MM.1S (cell line): ENCODE measurements at regions not wholly inside any gene's neighbourhood (a gene's known extent, or its start where the extent isn't known, plus 50 kb on each side); places are given as distances from the start of the nearest gene placed in this dataset.
A peak's percentile ranks its signal among the peaks of the same experiment; 100 is the strongest.

ENCODE experiments used
- DNase-seq: peaks from one replicate; pipeline ENCODE4 v3.0.0-alpha.2; 2015
- H2AFZ ChIP-seq: fragments of 300-600 bp; sonication (generic); 2 replicates; pipeline ENCODE4 v1.6.0; 2016; ENCODE audit warnings: antibody characterized with exemption, low read length
- H3F3A ChIP-seq: fragments of 300-600 bp; sonication (generic); 2 replicates; pipeline ENCODE4 v1.6.1; 2016; ENCODE audit warnings: mild to moderate bottlenecking, antibody characterized with exemption, low read length, moderate library complexity, mixed read lengths; ENCODE audit not compliant: insufficient read depth
- H3K27ac ChIP-seq: fragments of 300-600 bp; sonication (generic); 2 replicates; pipeline ENCODE4 v1.5.1; 2016; ENCODE audit warnings: mild to moderate bottlenecking, low read length
- H3K27me3 ChIP-seq: fragments of 300-600 bp; sonication (generic); replicated peaks from 2 replicates; pipeline ENCODE4 v1.6.0; 2016; ENCODE audit warnings: low read length; ENCODE audit not compliant: insufficient read depth
- H3K36me3 ChIP-seq: fragments of 300-600 bp; sonication (generic); replicated peaks from 2 replicates; pipeline ENCODE4 v1.6.1; 2016; ENCODE audit warnings: mild to moderate bottlenecking, low read length, mixed read lengths; ENCODE audit not compliant: insufficient read depth
- H3K4me1 ChIP-seq: fragments of 300-600 bp; sonication (generic); 2 replicates; pipeline ENCODE4 v1.6.1; 2016; ENCODE audit warnings: low read length, mixed read lengths
- H3K4me2 ChIP-seq: fragments of 300-600 bp; sonication (generic); 2 replicates; pipeline ENCODE4 v1.6.0; 2016; ENCODE audit warnings: low read depth, low read length
- H3K4me3 ChIP-seq: fragments of 300-600 bp; sonication (generic); 2 replicates; pipeline ENCODE4 v1.5.1; 2016; ENCODE audit warnings: low read length, mixed read lengths
- H3K79me2 ChIP-seq: fragments of 300-600 bp; sonication (generic); 2 replicates; pipeline ENCODE4 v1.6.1; 2016; ENCODE audit warnings: mixed run types, low read length, mixed read lengths
- H3K9ac ChIP-seq: fragments of 300-600 bp; sonication (generic); 2 replicates; pipeline ENCODE4 v1.6.1; 2016; ENCODE audit warnings: low read length, mixed read lengths
- H3K9me2 ChIP-seq: fragments of 300-600 bp; sonication (generic); replicated peaks from 2 replicates; pipeline ENCODE4 v1.6.1; 2016; ENCODE audit warnings: mild to moderate bottlenecking, low read length, mixed read lengths; ENCODE audit not compliant: insufficient read depth
- H3K9me3 ChIP-seq: fragments of 300-600 bp; sonication (generic); replicated peaks from 2 replicates; pipeline ENCODE4 v1.6.1; 2016; ENCODE audit warnings: mild to moderate bottlenecking, low read length, mixed read lengths; ENCODE audit not compliant: insufficient read depth
- H4K20me1 ChIP-seq: fragments of 300-600 bp; sonication (generic); 2 replicates; pipeline ENCODE4 v1.6.1; 2016; ENCODE audit warnings: mild to moderate bottlenecking, low read length, moderate library complexity, mixed read lengths; ENCODE audit not compliant: insufficient read depth
- CTCF ChIP-seq: fragments of 300-600 bp; sonication (generic); IDR thresholded peaks from 2 replicates; pipeline ENCODE4 v1.5.1; 2016; ENCODE audit warnings: antibody characterized with exemption, low read length, mixed read lengths
- EZH2 ChIP-seq: fragments of 300-600 bp; sonication (generic); optimal IDR thresholded peaks from 2 replicates; pipeline ENCODE3; 2017; ENCODE audit warnings: low read depth, mild to moderate bottlenecking, antibody characterized with exemption, low read length, mixed read lengths
- EZH2phosphoT487 ChIP-seq: fragments of 300-600 bp; sonication (generic); IDR thresholded peaks from 2 replicates; pipeline ENCODE4 v1.6.1; 2018; ENCODE audit warnings: antibody characterized with exemption, low read length

- Histone ChIP-seq H2AFZ (peak overlapping the region; percentile 21; the same call in 1 of the 2 replicates), H3K9ac (peak overlapping the region; percentile 63), H3K4me2 (peak overlapping the region; percentile 85), H3K9me2 (no peaks in the 10 kb centered on the region), H3K4me1 (peaks cover 55% of the 10 kb centered on the region), H3K27ac (peak overlapping the region; percentile 94), H4K20me1 (no peaks in the 10 kb centered on the region), H3K4me3 (no peak overlapping the region), H3K27me3 (no peaks in the 10 kb centered on the region), H3K9me3 (no peaks in the 10 kb centered on the region), H3K79me2 (peaks cover 19% of the 10 kb centered on the region), H3K36me3 (no peaks in the 10 kb centered on the region), H3F3A (peaks cover 35% of the 10 kb centered on the region)
- TF ChIP-seq EZH2phosphoT487 (no peak), EZH2 (no peak), CTCF (no peak)
- DNase-seq: no peak
Observed at GRCh38 chr10:124152139-124153022, 59.0 kb upstream of the CHST15 start.

DNA sequence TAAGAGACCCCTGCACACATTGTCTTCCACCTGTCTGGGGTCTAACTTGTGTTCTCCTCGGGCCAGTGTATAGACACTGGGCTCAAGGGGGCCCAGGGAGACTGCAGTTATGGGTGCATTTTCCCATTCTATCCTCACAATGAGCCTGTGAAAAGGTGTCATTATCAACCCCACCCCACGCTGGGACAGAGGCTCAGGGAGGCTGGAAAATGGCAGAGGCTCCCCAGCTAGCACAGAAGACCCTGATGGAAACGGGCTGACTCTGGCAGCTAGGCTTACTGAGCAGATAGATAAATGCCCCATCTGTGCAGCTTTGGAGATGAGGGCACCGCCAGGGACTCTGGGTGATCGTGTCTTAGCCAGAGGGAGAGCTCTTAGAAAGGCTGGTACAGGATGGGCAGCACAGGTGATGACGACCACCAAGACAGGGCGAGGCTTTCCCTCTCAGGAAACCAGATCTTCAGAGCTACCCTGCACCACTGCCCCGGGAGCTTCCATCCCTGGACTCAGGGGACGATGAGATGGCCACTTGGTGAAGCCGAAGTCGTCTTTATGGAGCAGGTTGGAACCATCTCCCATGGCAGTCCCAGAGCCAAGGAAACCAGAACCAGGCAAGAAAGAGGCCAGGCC is 58.2 kb upstream of the CHST15 start:
- Histone ChIP-seq H3K4me1 (peaks cover 63% of the 10 kb centered on the region), H3K9ac (no peak overlapping the region), H3K27me3 (no peaks in the 10 kb centered on the region), H3K4me2 (no peak overlapping the region), H4K20me1 (no peaks in the 10 kb centered on the region), H2AFZ (no peak overlapping the region), H3K79me2 (peaks cover 27% of the 10 kb centered on the region), H3K9me2 (no peaks in the 10 kb centered on the region), H3K9me3 (no peaks in the 10 kb centered on the region), H3K4me3 (no peak overlapping the region), H3K27ac (no peak overlapping the region), H3F3A (peaks cover 35% of the 10 kb centered on the region), H3K36me3 (no peaks in the 10 kb centered on the region)
- DNase-seq: no peak
- no peak for TF ChIP-seq EZH2phosphoT487
- no peak for TF ChIP-seq CTCF

DNA sequence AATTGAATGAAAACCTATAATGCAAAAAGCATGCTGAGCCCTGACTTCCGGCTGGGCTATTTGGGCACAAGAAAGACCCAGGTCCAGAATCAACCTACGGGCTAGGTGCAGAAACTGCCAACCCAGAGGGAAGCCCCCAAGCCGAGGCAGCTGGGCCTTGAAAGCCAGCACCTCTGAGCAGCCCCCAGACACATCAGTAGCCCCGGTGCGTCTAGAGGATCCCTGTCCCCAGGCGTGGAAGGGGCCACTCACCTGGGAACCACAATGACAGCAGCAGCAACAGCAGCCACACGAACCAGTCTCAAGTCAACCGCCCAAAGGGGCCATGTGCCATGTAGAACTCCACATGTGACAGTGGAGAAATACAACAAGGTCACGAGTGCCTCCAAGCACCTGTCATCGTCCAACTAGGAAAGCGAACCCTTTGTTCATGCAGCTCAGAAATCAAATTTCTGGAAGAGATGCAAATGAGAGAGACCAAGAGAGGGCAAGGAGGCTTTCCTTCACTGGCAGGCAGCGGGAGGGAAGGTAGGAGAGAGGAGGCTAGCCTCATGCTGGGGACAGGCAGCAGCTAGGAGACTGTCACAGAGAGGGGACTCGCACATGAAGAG is 57.5 kb upstream of the CHST15 start:
- Histone ChIP-seq H3K79me2 (peaks cover 33% of the 10 kb centered on the region), H3K27me3 (no peaks in the 10 kb centered on the region), H3K9ac (no peak overlapping the region), H3K36me3 (no peaks in the 10 kb centered on the region), H3K9me2 (no peaks in the 10 kb centered on the region), H3K27ac (peak overlapping the region; percentile 94; the same call in 1 of the 2 replicates), H3K4me2 (no peak overlapping the region), H2AFZ (no peak overlapping the region), H3K9me3 (no peaks in the 10 kb centered on the region), H4K20me1 (no peaks in the 10 kb centered on the region), H3K4me3 (no peak overlapping the region), H3F3A (peaks cover 35% of the 10 kb centered on the region), H3K4me1 (peaks cover 67% of the 10 kb centered on the region)
- TF ChIP-seq EZH2phosphoT487: no peak
- TF ChIP-seq CTCF: no peak
- TF ChIP-seq EZH2: no peak
- no peak for DNase-seq
